HepG2 (cell line): ENCODE measurements at regions not wholly inside any gene's neighbourhood (a gene's known extent, or its start where the extent isn't known, plus 50 kb on each side); places are given as distances from the start of the nearest gene placed in this dataset.

Experiments used
- ATAC-seq: fragments of 200-7000 bp; cut with Tn5 transposase; 3 replicates; pipeline ENCODE4 v1.9.1; 2020; ENCODE audit warnings: mild to moderate bottlenecking, moderate library complexity
- BruUV-seq: library from RNA; stranded (reverse); fragments of 400-500 nt; replicated peaks from 2 replicates; lab custom pipeline; 2021; lab: Mats Ljungman, UMichigan
- CTCF ChIA-PET: fragments of 300-600 bp; formaldehyde crosslinking; extraction: SDS; loops from one replicate; lab custom pipeline; 2021; ENCODE audit warnings: low total read pairs, inconsistent platforms, low intra/inter-chr PET ratio; lab: Yijun Ruan, JAX
- POLR2A ChIA-PET: fragments of 350-600 bp; sonication (Branson Sonifier 250); formaldehyde crosslinking; loops from one replicate; lab custom pipeline; 2020; ENCODE audit warnings: antibody characterized with exemption, inconsistent platforms; lab: Yijun Ruan, JAX
- DNase-seq: peaks from one replicate; pipeline ENCODE4 v3.0.0-alpha.2; 2015; ENCODE audit warnings: low spot score
- FAIRE-seq: peaks from 3 replicates; lab custom pipeline; 2011; peaks lifted over from hg19 to GRCh38; lab: Jason Lieb, UNC
- H2AFZ ChIP-seq: one replicate; pipeline ENCODE4 v1.6.1; 2011; ENCODE audit warnings: low read length, inconsistent platforms
- H3K27ac ChIP-seq: fragments of 300-600 bp; 3 replicates; pipeline ENCODE4 v1.8.0; 2011; ENCODE audit warnings: mixed run types, mild to moderate bottlenecking, mixed read lengths, low read length, inconsistent platforms; ENCODE audit not compliant: insufficient read depth; ENCODE audit errors: extremely low read length
- H3K27me3 ChIP-seq, 2 experiments: fragments of 200-600 bp in 1 of 2; 2 replicates in 1 of 2; 3 replicates in 1 of 2; pipeline versions ENCODE4 v1.6.0 to v1.8.0; 2011; ENCODE audit warnings: low read length in 2 of 2, mild to moderate bottlenecking in 2 of 2, moderate library complexity in 2 of 2, inconsistent platforms in 1 of 2; ENCODE audit not compliant: insufficient read depth in 2 of 2, control insufficient read depth in 1 of 2
- H3K36me3 ChIP-seq, 2 experiments: fragments of 200-600 bp in 1 of 2; replicated peaks in 1 of 2; 2 replicates in 1 of 2; 3 replicates in 1 of 2; pipeline versions ENCODE4 v1.5.1 to v1.8.0; 2011; ENCODE audit warnings: low read length in 2 of 2, inconsistent platforms in 1 of 2; ENCODE audit not compliant: insufficient read depth in 2 of 2, control insufficient read depth in 1 of 2
- H3K4me1 ChIP-seq: 2 replicates; pipeline ENCODE4 v1.5.1; 2012; ENCODE audit warnings: low read length, inconsistent platforms; ENCODE audit not compliant: insufficient read depth
- H3K4me2 ChIP-seq: 2 replicates; pipeline ENCODE4 v1.6.0; 2011; ENCODE audit warnings: low read depth, low read length, inconsistent platforms
- H3K4me3 ChIP-seq, 3 experiments: fragments of 200-600 bp in 1 of 3; sonication (generic), shearing (Covaris generic) in 1 of 3; replicated peaks in 1 of 3; 2 replicates each; pipeline ENCODE4 v1.5.1; 2011 to 2016; ENCODE audit warnings: low read length in 3 of 3, inconsistent platforms in 2 of 3, low read depth in 2 of 3, mild to moderate bottlenecking in 2 of 3, control low read depth in 1 of 3, mixed read lengths in 1 of 3; ENCODE audit not compliant: insufficient read depth in 1 of 3
- H3K79me2 ChIP-seq: one replicate; pipeline ENCODE4 v1.6.1; 2011; ENCODE audit warnings: low read length, inconsistent platforms; ENCODE audit not compliant: insufficient read depth
- H3K9ac ChIP-seq: 2 replicates; pipeline ENCODE4 v1.6.0; 2011; ENCODE audit warnings: mild to moderate bottlenecking, low read depth, low read length, inconsistent platforms; ENCODE audit not compliant: insufficient read depth
- H3K9me3 ChIP-seq: 2 replicates; pipeline ENCODE4 v1.5.1; 2012; ENCODE audit warnings: mild to moderate bottlenecking, low read length
- H4K20me1 ChIP-seq: 2 replicates; pipeline ENCODE4 v1.6.0; 2011; ENCODE audit warnings: inconsistent platforms, mild to moderate bottlenecking, low read length, moderate library complexity; ENCODE audit not compliant: insufficient read depth
- CREM ChIP-seq, 2 experiments: sonication (generic) in 1 of 2; formaldehyde crosslinking in 1 of 2; IDR thresholded peaks; 2 replicates each; pipeline versions ENCODE4 v1.4.0 to v1.6.1; 2016 to 2020; ENCODE audit warnings: antibody characterized with exemption in 1 of 2, mild to moderate bottlenecking in 1 of 2, missing genetic modification reagents in 1 of 2
- CSRNP2 ChIP-seq: sonication (generic); formaldehyde crosslinking; conservative IDR thresholded peaks from 2 replicates; pipeline ENCODE4 v1.8.0; 2022; ENCODE audit warnings: low read depth, missing genetic modification reagents
- EP300 ChIP-seq, 3 experiments: sonication (generic) in 1 of 3; formaldehyde crosslinking in 1 of 3; IDR thresholded peaks; 2 replicates each; pipeline versions ENCODE4 v1.5.1 to v1.6.1; 2011 to 2020; ENCODE audit warnings: low read depth in 2 of 3, low read length in 2 of 3, borderline replicate concordance in 1 of 3, improper control_type of control experiment in 1 of 3, mild to moderate bottlenecking in 1 of 3, missing genetic modification reagents in 1 of 3, moderate library complexity in 1 of 3
- GFI1 ChIP-seq: sonication (generic); formaldehyde crosslinking; IDR thresholded peaks from 2 replicates; pipeline ENCODE4 v1.5.0; 2020; ENCODE audit warnings: missing genetic modification reagents, mild to moderate bottlenecking, borderline replicate concordance
- HNRNPLL ChIP-seq: fragments of 200-400 bp; formaldehyde crosslinking; IDR thresholded peaks from 2 replicates; pipeline ENCODE4 v1.6.1; 2017; ENCODE audit warnings: mild to moderate bottlenecking, low read depth, low read length; ENCODE audit not compliant: poor library complexity, severe bottlenecking
- ISL2 ChIP-seq: sonication (generic); formaldehyde crosslinking; IDR thresholded peaks from 2 replicates; pipeline ENCODE4 v1.5.0; 2020; ENCODE audit warnings: missing genetic modification reagents
- NR1H2 ChIP-seq: sonication (generic); formaldehyde crosslinking; IDR thresholded peaks from 2 replicates; pipeline ENCODE4 v1.8.1; 2022; ENCODE audit warnings: low read depth, missing genetic modification reagents, borderline replicate concordance
- TRIM24 ChIP-seq: sonication (generic); formaldehyde crosslinking; IDR thresholded peaks from 2 replicates; pipeline ENCODE4 v1.8.0; 2022; ENCODE audit warnings: mild to moderate bottlenecking, missing genetic modification reagents
- ZBTB46 ChIP-seq: sonication (generic); formaldehyde crosslinking; IDR thresholded peaks from 2 replicates; pipeline ENCODE4 v1.4.0; 2020; ENCODE audit warnings: mild to moderate bottlenecking, missing genetic modification reagents, borderline replicate concordance
- ZNF326 ChIP-seq: sonication (generic); formaldehyde crosslinking; IDR thresholded peaks from 2 replicates; pipeline ENCODE4 v1.4.0; 2020; ENCODE audit warnings: missing genetic modification reagents, borderline replicate concordance
- WGBS: methylation state at CpG from one replicate; pipeline ENCODE4 v1.1.6; 2017; ENCODE audit warnings: low lambda C conversion rate; 5-methylcytosine and 5-hydroxymethylcytosine counted together
- in situ Hi-C: cut with HindIII; loops from 2 replicates; pipeline ENCODE4 v1.10.0; 2017; ENCODE audit warnings: low pct_unique_long_range_greater_than_20kb; ENCODE audit not compliant: extremely low pct_ligation_motif_present
- intact Hi-C: fragments of 100-400 bp; cut with micrococcal nuclease; formaldehyde crosslinking; loops from one replicate; pipeline ENCODE4 v1.10.0; 2022; ENCODE audit not compliant: unreplicated experiment
- TF ChIP-seq, protein P1 (sequence below): sonication (generic); formaldehyde crosslinking; IDR thresholded peaks from 2 replicates; pipeline ENCODE4 v1.9.0; 2021; ENCODE audit warnings: missing genetic modification reagents, mild to moderate bottlenecking, borderline replicate concordance
- TF ChIP-seq, protein P2 (sequence below): sonication (generic); formaldehyde crosslinking; IDR thresholded peaks from 2 replicates; pipeline ENCODE4 v1.4.0; 2020; ENCODE audit warnings: missing genetic modification reagents

GRCh38 chr2:146804288-146804687 is 1040.5 kb upstream of the ACVR2A start (continued):
- TF ChIP-seq ISL2 (no peak), ZNF326 (CRISPR knock-in tag) (no peak)
- TF ChIP-seq, all 625 proteins: peak for 0

DNA sequence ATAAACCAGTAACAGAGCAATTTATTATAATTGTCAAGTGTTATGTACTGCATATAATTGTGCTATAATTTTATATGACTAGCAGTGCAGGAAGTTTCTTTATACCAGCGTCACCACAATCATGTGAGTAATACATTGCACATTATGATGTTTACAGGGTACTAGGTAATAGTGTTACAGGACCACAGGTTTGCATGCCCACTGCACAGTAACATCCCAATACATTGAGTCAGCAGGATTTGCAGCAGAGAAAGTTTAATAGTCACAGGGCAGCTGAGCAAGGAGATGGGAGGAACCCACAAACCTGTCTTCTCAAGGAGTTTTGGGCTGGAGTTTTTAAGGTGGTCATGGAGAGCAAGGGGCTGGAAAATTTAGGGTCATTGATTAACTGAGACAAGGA is 1042.9 kb upstream of the ACVR2A start:
- ChIA-PET POLR2A (no interaction called here), CTCF (no interaction called here)
- no peak overlapping the region for H3K27ac ChIP-seq
- ATAC-seq (no peak), FAIRE-seq (no peak), DNase-seq (no peak)
- no peaks in the 10 kb centered on the region for H3K79me2 ChIP-seq
- no peak overlapping the region for H3K4me2 ChIP-seq
- no peaks in the 10 kb centered on the region for H3K27me3 ChIP-seq
- no peak overlapping the region for H3K4me3 ChIP-seq
- H3K9me3 ChIP-seq, result peaks cover 3% of the 10 kb centered on the region; the same call in 1 of the 2 replicates
- H3K9ac ChIP-seq, result no peak overlapping the region
- intact Hi-C loops (no loop called here), in situ Hi-C loops (no loop called here)
- WGBS, result 0% methylated on average over 1 of the region's 1 CpG
- BruUV-seq, result no TSS peak
- H3K4me1 ChIP-seq, result no peaks in the 10 kb centered on the region
- H3K36me3 ChIP-seq, result no peaks in the 10 kb centered on the region
- no peaks in the 10 kb centered on the region for H4K20me1 ChIP-seq
- no peak overlapping the region for H2AFZ ChIP-seq
- TF ChIP-seq NR1H2 (no peak), GFI1 (no peak), ZBTB46 (CRISPR knock-in tag) (no peak), CREM (IDR thresholded peaks at IDR 0.05) (no peak), CREM (CRISPR knock-in tag; IDR thresholded peaks at IDR 0.05) (no peak), EP300 (IDR thresholded peaks at IDR 0.05; ENCODE audit: low read depth in 2 of 2, low read length in 2 of 2) (no peak), EP300 (CRISPR knock-in tag; IDR thresholded peaks at IDR 0.05; ENCODE audit: borderline replicate concordance) (no peak), TRIM24 (CRISPR knock-in tag) (no peak), CSRNP2 (no peak), HNRNPLL (no peak)
- TF ChIP-seq, protein P1, sequence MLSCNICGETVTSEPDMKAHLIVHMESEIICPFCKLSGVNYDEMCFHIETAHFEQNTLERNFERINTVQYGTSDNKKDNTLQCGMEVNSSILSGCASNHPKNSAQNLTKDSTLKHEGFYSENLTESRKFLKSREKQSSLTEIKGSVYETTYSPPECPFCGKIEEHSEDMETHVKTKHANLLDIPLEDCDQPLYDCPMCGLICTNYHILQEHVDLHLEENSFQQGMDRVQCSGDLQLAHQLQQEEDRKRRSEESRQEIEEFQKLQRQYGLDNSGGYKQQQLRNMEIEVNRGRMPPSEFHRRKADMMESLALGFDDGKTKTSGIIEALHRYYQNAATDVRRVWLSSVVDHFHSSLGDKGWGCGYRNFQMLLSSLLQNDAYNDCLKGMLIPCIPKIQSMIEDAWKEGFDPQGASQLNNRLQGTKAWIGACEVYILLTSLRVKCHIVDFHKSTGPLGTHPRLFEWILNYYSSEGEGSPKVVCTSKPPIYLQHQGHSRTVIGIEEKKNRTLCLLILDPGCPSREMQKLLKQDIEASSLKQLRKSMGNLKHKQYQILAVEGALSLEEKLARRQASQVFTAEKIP (CRISPR knock-in tag), result no peak
- TF ChIP-seq, protein P2, sequence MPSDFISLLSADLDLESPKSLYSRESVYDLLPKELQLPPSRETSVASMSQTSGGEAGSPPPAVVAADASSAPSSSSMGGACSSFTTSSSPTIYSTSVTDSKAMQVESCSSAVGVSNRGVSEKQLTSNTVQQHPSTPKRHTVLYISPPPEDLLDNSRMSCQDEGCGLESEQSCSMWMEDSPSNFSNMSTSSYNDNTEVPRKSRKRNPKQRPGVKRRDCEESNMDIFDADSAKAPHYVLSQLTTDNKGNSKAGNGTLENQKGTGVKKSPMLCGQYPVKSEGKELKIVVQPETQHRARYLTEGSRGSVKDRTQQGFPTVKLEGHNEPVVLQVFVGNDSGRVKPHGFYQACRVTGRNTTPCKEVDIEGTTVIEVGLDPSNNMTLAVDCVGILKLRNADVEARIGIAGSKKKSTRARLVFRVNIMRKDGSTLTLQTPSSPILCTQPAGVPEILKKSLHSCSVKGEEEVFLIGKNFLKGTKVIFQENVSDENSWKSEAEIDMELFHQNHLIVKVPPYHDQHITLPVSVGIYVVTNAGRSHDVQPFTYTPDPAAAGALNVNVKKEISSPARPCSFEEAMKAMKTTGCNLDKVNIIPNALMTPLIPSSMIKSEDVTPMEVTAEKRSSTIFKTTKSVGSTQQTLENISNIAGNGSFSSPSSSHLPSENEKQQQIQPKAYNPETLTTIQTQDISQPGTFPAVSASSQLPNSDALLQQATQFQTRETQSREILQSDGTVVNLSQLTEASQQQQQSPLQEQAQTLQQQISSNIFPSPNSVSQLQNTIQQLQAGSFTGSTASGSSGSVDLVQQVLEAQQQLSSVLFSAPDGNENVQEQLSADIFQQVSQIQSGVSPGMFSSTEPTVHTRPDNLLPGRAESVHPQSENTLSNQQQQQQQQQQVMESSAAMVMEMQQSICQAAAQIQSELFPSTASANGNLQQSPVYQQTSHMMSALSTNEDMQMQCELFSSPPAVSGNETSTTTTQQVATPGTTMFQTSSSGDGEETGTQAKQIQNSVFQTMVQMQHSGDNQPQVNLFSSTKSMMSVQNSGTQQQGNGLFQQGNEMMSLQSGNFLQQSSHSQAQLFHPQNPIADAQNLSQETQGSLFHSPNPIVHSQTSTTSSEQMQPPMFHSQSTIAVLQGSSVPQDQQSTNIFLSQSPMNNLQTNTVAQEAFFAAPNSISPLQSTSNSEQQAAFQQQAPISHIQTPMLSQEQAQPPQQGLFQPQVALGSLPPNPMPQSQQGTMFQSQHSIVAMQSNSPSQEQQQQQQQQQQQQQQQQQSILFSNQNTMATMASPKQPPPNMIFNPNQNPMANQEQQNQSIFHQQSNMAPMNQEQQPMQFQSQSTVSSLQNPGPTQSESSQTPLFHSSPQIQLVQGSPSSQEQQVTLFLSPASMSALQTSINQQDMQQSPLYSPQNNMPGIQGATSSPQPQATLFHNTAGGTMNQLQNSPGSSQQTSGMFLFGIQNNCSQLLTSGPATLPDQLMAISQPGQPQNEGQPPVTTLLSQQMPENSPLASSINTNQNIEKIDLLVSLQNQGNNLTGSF (CRISPR knock-in tag), result no peak
